ENCODE measurements at regions not wholly inside any gene's neighbourhood (a gene's known extent, or its start where the extent isn't known, plus 50 kb on each side); places are given as distances from the start of the nearest gene placed in this dataset.

- Histone ChIP-seq H4K20me1 (replicated peaks in 1 of 2; ENCODE audit: control insufficient read depth in 1 of 2, insufficient read depth in 2 of 2, low read length in 2 of 2) (no peaks in the 10 kb centered on the region), H4K91ac (replicated peaks; ENCODE audit: insufficient read length, low read length) (no peak overlapping the region), H3K4me2 (ENCODE audit: insufficient read depth in 1 of 2, low read depth in 2 of 2, low read length in 2 of 2) (no peak overlapping the region), H3K14ac (ENCODE audit: insufficient read length) (no peak overlapping the region), H3K56ac (replicated peaks; ENCODE audit: insufficient read length, low read depth, low read length) (no peak overlapping the region), H3K27me3 (replicated peaks in 1 of 4; ENCODE audit: control insufficient read depth in 3 of 4, extremely low read depth in 1 of 4, insufficient read depth in 3 of 4, low read length in 3 of 4) (no peaks in the 10 kb centered on the region), H2BK12ac (ENCODE audit: low read depth, low read length) (no peak overlapping the region), H3K36me3 (ENCODE audit: control insufficient read depth in 2 of 4, insufficient read depth in 4 of 4, low read length in 3 of 4) (no peaks in the 10 kb centered on the region), H4K5ac (ENCODE audit: insufficient read length, low read depth, low read length) (no peak overlapping the region), H3K4me3 (ENCODE audit: extremely low read depth in 1 of 4, insufficient read depth in 2 of 4, low read depth in 3 of 4, low read length in 4 of 4) (no peak overlapping the region), H3K4me1 (replicated peaks in 1 of 4; ENCODE audit: control insufficient read depth in 3 of 4, insufficient read depth in 4 of 4, low read length in 3 of 4) (peaks cover 0 to 8% (median 0%) of the 10 kb centered on the region in 4 experiments; a peak in 1 of 7 replicates), H2BK15ac (ENCODE audit: low read length) (no peak overlapping the region), H3K23ac (ENCODE audit: insufficient read length) (no peak overlapping the region), H4K8ac (ENCODE audit: extremely low read depth, insufficient read depth, low read length) (no peak overlapping the region), H3K79me1 (ENCODE audit: low read depth, low read length) (no peaks in the 10 kb centered on the region), H3K79me2 (ENCODE audit: control insufficient read depth in 1 of 2, insufficient read depth in 2 of 2, low read length in 2 of 2) (no peaks in the 10 kb centered on the region), H3K4ac (replicated peaks; ENCODE audit: insufficient read length, low read depth, low read length) (no peak overlapping the region), H2AK5ac (ENCODE audit: low read depth, low read length) (no peak overlapping the region), H2AFZ (ENCODE audit: low read length) (no peak overlapping the region), H3K9ac (replicated peaks in 1 of 4; ENCODE audit: extremely low read depth in 1 of 4, low read depth in 3 of 4, low read length in 3 of 4) (no peak overlapping the region), H3K27ac (ENCODE audit: low read depth, low read length) (no peak overlapping the region), H2BK120ac (replicated peaks; ENCODE audit: low read depth, low read length) (no peak overlapping the region), H3K18ac (ENCODE audit: extremely low read depth, low read length) (no peak overlapping the region), H2BK20ac (ENCODE audit: low read length) (no peak overlapping the region), H3K9me3 (ENCODE audit: insufficient read depth in 2 of 2, low read depth in 1 of 2, low read length in 1 of 2) (no peaks in the 10 kb centered on the region), H3K23me2 (ENCODE audit: low read depth, low read length) (no peaks in the 10 kb centered on the region), H2BK5ac (ENCODE audit: low read depth, low read length) (no peak overlapping the region)
- FAIRE-seq (no peak), DNase-seq (ENCODE audit: low read depth in 1 of 2, low spot score in 2 of 2) (no peak)
- 82% methylated on average over 2 of the region's 2 CpGs; no CpG with 5 or more reads in 1 of the 2 experiments for WGBS, 2 experiments (ENCODE audit: extremely low coverage in 1 of 2, insufficient coverage in 1 of 2, insufficient read length in 1 of 2, insufficient replicate concordance in 2 of 2, low coverage in 1 of 2, low lambda C conversion rate in 2 of 2, missing lambda C conversion rate in 1 of 2)
- CTCF ChIA-PET (ENCODE audit: partially characterized antibody) = no interaction called here
- POLR2A ChIA-PET (ENCODE audit: partially characterized antibody) = no interaction called here
- no peak for TF ChIP-seq CTCF (IDR thresholded peaks at IDR 0.05; ENCODE audit: control extremely low read depth in 1 of 3, insufficient read depth in 1 of 3, low read depth in 1 of 3, low read length in 3 of 3)
- no peak for TF ChIP-seq YY1 (IDR thresholded peaks at IDR 0.05; ENCODE audit: low read depth, low read length)
- TF ChIP-seq SP1 (IDR thresholded peaks at IDR 0.05; ENCODE audit: low read depth, low read length) = no peak
- TF ChIP-seq SRF (IDR thresholded peaks at IDR 0.05; ENCODE audit: low read depth, low read length) = no peak
- no peak for TF ChIP-seq RFX5 (IDR thresholded peaks at IDR 0.05; ENCODE audit: borderline replicate concordance, low read depth, low read length)
- TF ChIP-seq SIN3A (conservative IDR thresholded peaks at IDR 0.05 in 1 of 2, IDR thresholded peaks at IDR 0.05 in 1 of 2; ENCODE audit: low read depth in 1 of 2, low read length in 2 of 2) = no peak
Measured at GRCh38 chr9:80046481-80046880, 474.7 kb downstream of the TLE4 start.
